ENCODE measurements at regions not wholly inside any gene's neighbourhood (a gene's known extent, or its start where the extent isn't known, plus 50 kb on each side); places are given as distances from the start of the nearest gene placed in this dataset.

DNA sequence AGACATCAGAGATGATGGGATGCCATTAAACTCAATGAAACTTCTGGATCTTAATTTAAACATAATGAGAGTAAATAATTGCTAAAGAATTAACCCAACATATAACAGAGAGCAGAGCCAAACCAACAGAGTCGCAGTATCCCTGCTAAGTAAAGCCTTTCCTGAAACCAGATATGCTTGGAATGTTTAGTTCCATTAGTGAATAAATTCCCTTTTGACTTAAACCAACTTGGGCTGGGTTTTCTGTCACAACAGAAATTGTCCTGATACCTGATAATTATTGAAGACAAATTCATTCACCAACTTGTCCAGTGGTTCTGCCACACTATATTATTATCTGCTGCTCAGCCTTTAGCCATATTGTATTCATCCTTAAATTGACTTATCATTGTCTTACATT, 286.7 kb downstream of the FZD1 start:
- peaks cover 8% of the 10 kb centered on the region; the same call in 1 of the 2 replicates for H3K27me3 ChIP-seq (ENCODE audit: control insufficient read depth, low read length)
- no peak overlapping the region for H3K27ac ChIP-seq (ENCODE audit: low read depth, low read length)
- no peak overlapping the region for H3K4me3 ChIP-seq (ENCODE audit: low read length)
- H3K4me2 ChIP-seq (ENCODE audit: low read length) = no peak overlapping the region
- H3K9me2 ChIP-seq (replicated peaks; ENCODE audit: control insufficient read depth, low read length) = no peaks in the 10 kb centered on the region
- no peaks in the 10 kb centered on the region for H4K20me1 ChIP-seq (ENCODE audit: control insufficient read depth, insufficient read depth, low read depth, low read length)
- no peaks in the 10 kb centered on the region for H3K9me3 ChIP-seq (ENCODE audit: control insufficient read depth, insufficient read depth, low read length)
- no peak for TF ChIP-seq EZH2phosphoT487 (IDR thresholded peaks at IDR 0.05; ENCODE audit: borderline replicate concordance, low read length)
- TF ChIP-seq, protein P1, sequence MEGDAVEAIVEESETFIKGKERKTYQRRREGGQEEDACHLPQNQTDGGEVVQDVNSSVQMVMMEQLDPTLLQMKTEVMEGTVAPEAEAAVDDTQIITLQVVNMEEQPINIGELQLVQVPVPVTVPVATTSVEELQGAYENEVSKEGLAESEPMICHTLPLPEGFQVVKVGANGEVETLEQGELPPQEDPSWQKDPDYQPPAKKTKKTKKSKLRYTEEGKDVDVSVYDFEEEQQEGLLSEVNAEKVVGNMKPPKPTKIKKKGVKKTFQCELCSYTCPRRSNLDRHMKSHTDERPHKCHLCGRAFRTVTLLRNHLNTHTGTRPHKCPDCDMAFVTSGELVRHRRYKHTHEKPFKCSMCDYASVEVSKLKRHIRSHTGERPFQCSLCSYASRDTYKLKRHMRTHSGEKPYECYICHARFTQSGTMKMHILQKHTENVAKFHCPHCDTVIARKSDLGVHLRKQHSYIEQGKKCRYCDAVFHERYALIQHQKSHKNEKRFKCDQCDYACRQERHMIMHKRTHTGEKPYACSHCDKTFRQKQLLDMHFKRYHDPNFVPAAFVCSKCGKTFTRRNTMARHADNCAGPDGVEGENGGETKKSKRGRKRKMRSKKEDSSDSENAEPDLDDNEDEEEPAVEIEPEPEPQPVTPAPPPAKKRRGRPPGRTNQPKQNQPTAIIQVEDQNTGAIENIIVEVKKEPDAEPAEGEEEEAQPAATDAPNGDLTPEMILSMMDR (IDR thresholded peaks at IDR 0.05; ENCODE audit: low read depth, low read length, poor library complexity, severe bottlenecking) = no peak
- no peaks in the 10 kb centered on the region for H3F3A ChIP-seq (ENCODE audit: control insufficient read depth, insufficient read depth)
- no peaks in the 10 kb centered on the region for H3K4me1 ChIP-seq (ENCODE audit: control insufficient read depth, low read length)
- H3K36me3 ChIP-seq (ENCODE audit: control insufficient read depth, low read length) = no peaks in the 10 kb centered on the region
- no peaks in the 10 kb centered on the region for H3K79me2 ChIP-seq (ENCODE audit: control insufficient read depth, low read length)

DNA sequence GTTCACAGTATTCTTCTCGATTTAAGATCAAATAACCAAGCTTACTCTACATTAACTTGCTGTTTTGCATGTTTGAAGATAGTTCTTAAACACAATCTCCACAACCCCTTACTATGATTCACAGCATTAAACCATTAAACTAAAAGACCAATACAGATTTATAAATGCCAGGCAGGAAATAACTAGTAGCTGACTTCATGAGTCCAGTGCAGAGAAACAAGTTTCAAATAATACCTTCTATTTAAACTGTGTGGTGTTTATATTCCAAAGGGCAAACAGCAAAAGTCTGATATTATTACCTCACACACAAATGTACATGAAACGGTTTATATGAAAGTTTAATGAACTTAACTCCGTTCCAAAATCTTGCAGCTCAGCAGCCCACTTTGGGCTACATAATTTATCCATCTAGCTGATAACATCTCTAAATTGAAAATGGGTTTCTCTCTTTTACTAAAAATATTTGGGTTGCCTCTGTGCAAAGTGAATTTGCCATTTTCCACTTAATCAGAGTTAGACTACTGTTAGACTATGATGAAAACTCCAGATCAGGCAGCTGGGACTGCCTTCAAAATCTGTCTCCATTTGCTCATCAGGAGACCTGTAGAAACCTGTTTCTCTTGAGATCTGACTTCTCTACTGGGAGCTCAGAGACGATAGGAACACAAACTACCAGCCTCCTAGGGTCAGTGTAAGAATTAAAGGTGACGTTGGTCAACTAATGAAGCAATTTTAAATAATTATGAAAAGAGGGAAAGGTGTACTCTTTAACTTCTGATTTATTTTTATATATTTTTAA, 287.3 kb downstream of the FZD1 start:
- H4K20me1 ChIP-seq (ENCODE audit: control insufficient read depth, insufficient read depth, low read depth, low read length) = no peaks in the 10 kb centered on the region
- H3K27ac ChIP-seq (ENCODE audit: low read depth, low read length) = no peak overlapping the region
- H3K4me2 ChIP-seq (ENCODE audit: low read length) = no peak overlapping the region
- peaks cover 8% of the 10 kb centered on the region; the same call in 1 of the 2 replicates for H3K27me3 ChIP-seq (ENCODE audit: control insufficient read depth, low read length)
- H3K9me2 ChIP-seq (replicated peaks; ENCODE audit: control insufficient read depth, low read length) = no peaks in the 10 kb centered on the region
- no peak overlapping the region for H3K4me3 ChIP-seq (ENCODE audit: low read length)
- no peaks in the 10 kb centered on the region for H3F3A ChIP-seq (ENCODE audit: control insufficient read depth, insufficient read depth)
- no peaks in the 10 kb centered on the region for H3K4me1 ChIP-seq (ENCODE audit: control insufficient read depth, low read length)
- TF ChIP-seq EZH2phosphoT487 (IDR thresholded peaks at IDR 0.05; ENCODE audit: borderline replicate concordance, low read length) = no peak
- TF ChIP-seq, protein P1 (IDR thresholded peaks at IDR 0.05; ENCODE audit: low read depth, low read length, poor library complexity, severe bottlenecking) = no peak
- H3K36me3 ChIP-seq (ENCODE audit: control insufficient read depth, low read length) = no peaks in the 10 kb centered on the region
- H3K79me2 ChIP-seq (ENCODE audit: control insufficient read depth, low read length) = no peaks in the 10 kb centered on the region
- no peaks in the 10 kb centered on the region for H3K9me3 ChIP-seq (ENCODE audit: control insufficient read depth, insufficient read depth, low read length)

DNA sequence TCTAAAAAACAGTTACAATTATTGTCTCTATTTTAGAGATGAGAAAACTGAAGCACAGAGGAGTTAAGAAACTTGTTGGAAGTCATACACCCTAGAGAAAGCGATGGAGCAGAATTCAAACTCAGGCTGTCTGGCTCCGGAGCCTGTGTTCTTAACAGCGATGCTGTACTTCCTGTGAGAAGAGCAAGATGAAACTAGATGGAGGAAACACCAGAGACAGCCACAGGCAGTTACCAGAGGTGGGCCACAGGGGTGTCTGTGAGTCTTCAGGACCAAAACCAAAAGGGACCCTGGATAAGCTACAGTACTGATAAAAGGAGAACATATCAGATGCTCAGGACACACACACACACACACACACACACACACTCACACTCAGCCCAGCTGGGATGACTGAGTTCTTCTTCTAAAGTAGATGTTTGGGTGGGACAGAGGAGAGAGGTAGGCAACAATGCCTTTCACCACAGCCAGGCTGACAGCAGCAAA, 289.2 kb downstream of the FZD1 start:
- Histone ChIP-seq H3K9me2 (replicated peaks; ENCODE audit: control insufficient read depth, low read length) (no peaks in the 10 kb centered on the region), H3K79me2 (ENCODE audit: control insufficient read depth, low read length) (no peaks in the 10 kb centered on the region), H3K4me3 (ENCODE audit: low read length) (no peak overlapping the region), H3K4me2 (ENCODE audit: low read length) (no peak overlapping the region), H3K4me1 (ENCODE audit: control insufficient read depth, low read length) (no peaks in the 10 kb centered on the region), H3K36me3 (ENCODE audit: control insufficient read depth, low read length) (no peaks in the 10 kb centered on the region), H3F3A (ENCODE audit: control insufficient read depth, insufficient read depth) (no peaks in the 10 kb centered on the region), H4K20me1 (ENCODE audit: control insufficient read depth, insufficient read depth, low read depth, low read length) (no peaks in the 10 kb centered on the region), H3K27me3 (ENCODE audit: control insufficient read depth, low read length) (peaks cover 8% of the 10 kb centered on the region; the same call in 1 of the 2 replicates), H3K9me3 (ENCODE audit: control insufficient read depth, insufficient read depth, low read length) (no peaks in the 10 kb centered on the region), H3K27ac (ENCODE audit: low read depth, low read length) (no peak overlapping the region)
- no peak for TF ChIP-seq EZH2phosphoT487 (IDR thresholded peaks at IDR 0.05; ENCODE audit: borderline replicate concordance, low read length)
- TF ChIP-seq, protein P1 (IDR thresholded peaks at IDR 0.05; ENCODE audit: low read depth, low read length, poor library complexity, severe bottlenecking) = no peak

Data from DOHH2 (cell line).